ENCODE measurements at regions not wholly inside any gene's neighbourhood (a gene's known extent, or its start where the extent isn't known, plus 50 kb on each side); places are given as distances from the start of the nearest gene placed in this dataset.
"Not testable (repeated sequence)": the region's sequence is repeated elsewhere in the genome, so short reads cannot be mapped to it uniquely, and the experiment has no call there.

GRCh38 chr12:116327992-116328391 is 50.5 kb upstream of the MED13L start:
- not testable (repeated sequence) for H3K36me3 ChIP-seq; DNase-seq; H3K4me3 ChIP-seq (ENCODE audit: low read depth, low read length); H3K27me3 ChIP-seq (ENCODE audit: insufficient read depth, low read depth, severe bottlenecking); H3K9me3 ChIP-seq (ENCODE audit: severe bottlenecking); H3K27ac ChIP-seq

DNA sequence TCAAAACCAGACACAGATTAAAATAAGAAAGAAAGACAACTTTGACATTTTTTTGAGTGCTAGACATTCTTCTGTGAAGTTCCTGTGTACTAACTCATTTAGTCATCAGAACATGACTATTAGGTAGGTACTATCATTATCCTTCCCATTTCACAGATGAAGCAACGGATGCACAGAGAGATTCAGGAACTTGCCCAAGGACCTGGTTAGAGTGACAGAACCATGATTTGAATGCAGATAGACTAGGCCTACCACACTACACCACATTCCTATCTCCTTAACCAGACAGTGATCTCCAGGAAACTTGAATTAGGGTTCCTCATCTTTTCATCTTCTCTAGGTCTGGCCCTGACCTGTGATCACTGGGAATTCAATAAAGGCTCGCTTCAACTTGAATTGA is 54.4 kb upstream of the MED13L start:
- Histone ChIP-seq H3K36me3 (no peaks in the 10 kb centered on the region), H3K27ac (no peak overlapping the region), H3K27me3 (ENCODE audit: insufficient read depth, low read depth, severe bottlenecking) (no peaks in the 10 kb centered on the region), H3K9me3 (ENCODE audit: severe bottlenecking) (no peaks in the 10 kb centered on the region), H3K4me3 (ENCODE audit: low read depth, low read length) (no peak overlapping the region)
- TF ChIP-seq, protein P1, sequence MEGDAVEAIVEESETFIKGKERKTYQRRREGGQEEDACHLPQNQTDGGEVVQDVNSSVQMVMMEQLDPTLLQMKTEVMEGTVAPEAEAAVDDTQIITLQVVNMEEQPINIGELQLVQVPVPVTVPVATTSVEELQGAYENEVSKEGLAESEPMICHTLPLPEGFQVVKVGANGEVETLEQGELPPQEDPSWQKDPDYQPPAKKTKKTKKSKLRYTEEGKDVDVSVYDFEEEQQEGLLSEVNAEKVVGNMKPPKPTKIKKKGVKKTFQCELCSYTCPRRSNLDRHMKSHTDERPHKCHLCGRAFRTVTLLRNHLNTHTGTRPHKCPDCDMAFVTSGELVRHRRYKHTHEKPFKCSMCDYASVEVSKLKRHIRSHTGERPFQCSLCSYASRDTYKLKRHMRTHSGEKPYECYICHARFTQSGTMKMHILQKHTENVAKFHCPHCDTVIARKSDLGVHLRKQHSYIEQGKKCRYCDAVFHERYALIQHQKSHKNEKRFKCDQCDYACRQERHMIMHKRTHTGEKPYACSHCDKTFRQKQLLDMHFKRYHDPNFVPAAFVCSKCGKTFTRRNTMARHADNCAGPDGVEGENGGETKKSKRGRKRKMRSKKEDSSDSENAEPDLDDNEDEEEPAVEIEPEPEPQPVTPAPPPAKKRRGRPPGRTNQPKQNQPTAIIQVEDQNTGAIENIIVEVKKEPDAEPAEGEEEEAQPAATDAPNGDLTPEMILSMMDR (IDR thresholded peaks at IDR 0.05; ENCODE audit: low read depth, low read length) = no peak
- no peak for DNase-seq

GRCh38 chr12:116332705-116333380 is 55.4 kb upstream of the MED13L start:
- no peaks in the 10 kb centered on the region for H3K36me3 ChIP-seq
- H3K27ac ChIP-seq = no peak overlapping the region
- H3K4me3 ChIP-seq (ENCODE audit: low read depth, low read length) = no peak overlapping the region
- no peaks in the 10 kb centered on the region for H3K27me3 ChIP-seq (ENCODE audit: insufficient read depth, low read depth, severe bottlenecking)
- H3K9me3 ChIP-seq (ENCODE audit: severe bottlenecking) = no peaks in the 10 kb centered on the region
- TF ChIP-seq, protein P1 (IDR thresholded peaks at IDR 0.05; ENCODE audit: low read depth, low read length) = no peak
- DNase-seq = no peak

- TF ChIP-seq, protein P1 (IDR thresholded peaks at IDR 0.05; ENCODE audit: low read depth, low read length) = no peak
- Histone ChIP-seq H3K4me3 (ENCODE audit: low read depth, low read length) (no peak overlapping the region), H3K9me3 (ENCODE audit: severe bottlenecking) (no peaks in the 10 kb centered on the region), H3K27ac (no peak overlapping the region), H3K36me3 (no peaks in the 10 kb centered on the region), H3K27me3 (ENCODE audit: insufficient read depth, low read depth, severe bottlenecking) (no peaks in the 10 kb centered on the region)
- no peak for DNase-seq
These were observed 55.9 kb upstream of the MED13L start for GRCh38 chr12:116333402-116333801.

DNA sequence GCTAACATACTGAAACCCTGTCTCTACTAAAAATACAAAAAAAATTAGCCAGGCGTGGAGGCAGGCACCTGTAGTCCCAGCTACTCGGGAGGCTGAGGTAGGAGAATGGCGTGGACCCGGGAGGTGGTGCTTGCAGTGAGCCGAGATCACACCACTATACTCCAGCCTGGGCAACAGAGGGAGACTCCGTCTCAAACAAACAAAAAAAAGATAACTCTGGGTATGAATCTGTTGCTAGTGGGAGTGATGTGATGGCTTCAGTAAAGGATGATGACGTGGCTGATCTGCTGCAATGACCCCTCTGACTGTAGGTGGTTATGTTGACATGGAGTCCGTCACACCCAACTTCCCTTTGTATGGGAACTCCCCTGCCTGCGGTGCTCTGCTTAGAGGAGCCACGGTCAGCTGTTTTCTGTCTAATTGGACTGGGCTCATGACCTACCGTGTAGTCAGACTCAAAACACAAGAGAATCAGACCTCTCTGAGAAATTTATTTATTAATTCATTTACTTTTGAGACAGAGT is 59.1 kb upstream of the MED13L start:
- TF ChIP-seq, protein P1 (IDR thresholded peaks at IDR 0.05; ENCODE audit: low read depth, low read length) = no peak
- H3K36me3 ChIP-seq = no peaks in the 10 kb centered on the region
- no peak for DNase-seq
- no peaks in the 10 kb centered on the region for H3K9me3 ChIP-seq (ENCODE audit: severe bottlenecking)
- H3K27ac ChIP-seq = no peak overlapping the region
- no peak overlapping the region for H3K4me3 ChIP-seq (ENCODE audit: low read depth, low read length)
- no peaks in the 10 kb centered on the region for H3K27me3 ChIP-seq (ENCODE audit: insufficient read depth, low read depth, severe bottlenecking)

DNA sequence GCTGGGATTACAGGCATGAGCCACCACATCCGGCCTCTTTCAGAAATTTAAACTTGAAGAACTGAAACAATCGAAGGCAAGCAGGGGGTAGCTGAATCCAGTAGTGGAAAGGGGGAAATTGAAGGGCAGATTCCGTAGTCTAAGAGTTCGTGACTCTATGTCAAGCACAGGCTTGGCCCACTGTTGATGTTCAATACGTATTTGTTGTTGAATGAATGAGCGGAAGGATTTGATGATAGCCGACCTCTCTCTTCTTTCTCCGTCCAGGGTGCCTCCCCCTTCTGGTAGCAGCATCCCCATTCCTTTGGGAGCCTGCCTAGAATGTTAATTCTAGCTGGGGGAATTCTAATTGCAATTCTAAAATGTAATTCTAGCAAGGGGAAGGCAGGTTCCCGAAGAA is 59.8 kb upstream of the MED13L start:
- Histone ChIP-seq H3K27me3 (ENCODE audit: insufficient read depth, low read depth, severe bottlenecking) (no peaks in the 10 kb centered on the region), H3K27ac (no peak overlapping the region), H3K9me3 (ENCODE audit: severe bottlenecking) (no peaks in the 10 kb centered on the region), H3K36me3 (no peaks in the 10 kb centered on the region), H3K4me3 (ENCODE audit: low read depth, low read length) (no peak overlapping the region)
- TF ChIP-seq, protein P1 (IDR thresholded peaks at IDR 0.05; ENCODE audit: low read depth, low read length) = no peak
- DNase-seq = no peak

Measured in WERI-Rb-1 (cell line).